ENCODE measurements at regions not wholly inside any gene's neighbourhood (a gene's known extent, or its start where the extent isn't known, plus 50 kb on each side); places are given as distances from the start of the nearest gene placed in this dataset.
"Not testable (repeated sequence)": the region's sequence is repeated elsewhere in the genome, so short reads cannot be mapped to it uniquely, and the experiment has no call there.

DNA sequence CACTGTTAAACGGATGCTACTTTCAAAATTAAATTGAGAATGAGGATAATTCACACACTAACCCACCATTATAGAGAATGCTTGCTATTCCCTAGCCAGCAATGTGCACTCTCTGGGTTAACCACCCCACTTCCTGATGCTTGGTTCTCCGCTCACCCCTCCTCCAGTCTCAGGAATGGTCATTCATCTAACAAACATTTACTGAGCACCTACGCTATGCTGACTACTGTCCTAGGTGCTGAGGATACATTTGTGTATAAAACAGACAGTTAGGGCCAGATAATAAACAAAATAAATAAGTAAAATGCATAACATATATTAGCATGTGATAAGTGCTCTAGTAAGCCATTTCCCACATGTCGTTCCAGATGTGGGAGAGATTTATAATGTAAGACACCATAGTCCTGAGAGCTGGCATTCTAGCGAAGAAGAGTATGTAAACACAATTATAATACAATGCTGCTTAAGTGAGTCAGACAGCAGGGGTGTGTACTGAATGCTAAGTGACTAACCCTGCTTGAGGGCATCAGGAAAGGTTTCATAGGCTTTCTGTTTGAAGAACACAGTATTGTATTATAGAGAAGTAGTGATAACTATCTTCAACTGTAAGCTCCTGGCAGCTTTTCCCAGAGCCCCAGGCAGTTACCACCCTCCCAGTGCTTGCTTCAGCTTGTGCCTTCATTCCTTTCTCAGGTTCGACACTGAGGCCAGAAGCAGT lies 126.7 kb upstream of the CACHD1 start:
- H3K4me3 ChIP-seq (ENCODE audit: low read length) = no peak overlapping the region
- TF ChIP-seq, protein P1, sequence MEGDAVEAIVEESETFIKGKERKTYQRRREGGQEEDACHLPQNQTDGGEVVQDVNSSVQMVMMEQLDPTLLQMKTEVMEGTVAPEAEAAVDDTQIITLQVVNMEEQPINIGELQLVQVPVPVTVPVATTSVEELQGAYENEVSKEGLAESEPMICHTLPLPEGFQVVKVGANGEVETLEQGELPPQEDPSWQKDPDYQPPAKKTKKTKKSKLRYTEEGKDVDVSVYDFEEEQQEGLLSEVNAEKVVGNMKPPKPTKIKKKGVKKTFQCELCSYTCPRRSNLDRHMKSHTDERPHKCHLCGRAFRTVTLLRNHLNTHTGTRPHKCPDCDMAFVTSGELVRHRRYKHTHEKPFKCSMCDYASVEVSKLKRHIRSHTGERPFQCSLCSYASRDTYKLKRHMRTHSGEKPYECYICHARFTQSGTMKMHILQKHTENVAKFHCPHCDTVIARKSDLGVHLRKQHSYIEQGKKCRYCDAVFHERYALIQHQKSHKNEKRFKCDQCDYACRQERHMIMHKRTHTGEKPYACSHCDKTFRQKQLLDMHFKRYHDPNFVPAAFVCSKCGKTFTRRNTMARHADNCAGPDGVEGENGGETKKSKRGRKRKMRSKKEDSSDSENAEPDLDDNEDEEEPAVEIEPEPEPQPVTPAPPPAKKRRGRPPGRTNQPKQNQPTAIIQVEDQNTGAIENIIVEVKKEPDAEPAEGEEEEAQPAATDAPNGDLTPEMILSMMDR (conservative IDR thresholded peaks at IDR 0.05; ENCODE audit: low read length) = no peak
- peak; percentile 76 for DNase-seq (ENCODE audit: low read depth)

DNA sequence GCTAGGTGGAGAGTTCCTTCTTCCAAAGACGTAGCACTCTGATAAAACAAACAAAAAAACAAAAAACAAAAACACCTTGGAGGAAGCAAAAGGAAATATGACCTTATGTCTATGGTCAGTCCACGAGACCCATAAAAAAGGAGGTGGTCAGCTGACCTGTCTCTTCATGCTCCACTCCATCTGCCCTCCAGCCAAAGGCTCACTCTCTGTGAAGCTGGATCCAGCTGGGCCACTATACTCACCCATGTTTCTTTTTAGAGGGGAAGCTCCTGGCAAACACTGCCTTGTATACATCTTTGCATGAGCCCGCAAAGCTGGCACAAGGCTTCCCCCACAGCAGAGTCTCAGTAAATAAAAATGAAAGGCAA lies 126.1 kb upstream of the CACHD1 start:
- DNase-seq (ENCODE audit: low read depth) = no peak
- no peak overlapping the region for H3K4me3 ChIP-seq (ENCODE audit: low read length)
- TF ChIP-seq, protein P1 (conservative IDR thresholded peaks at IDR 0.05; ENCODE audit: low read length) = no peak

DNA sequence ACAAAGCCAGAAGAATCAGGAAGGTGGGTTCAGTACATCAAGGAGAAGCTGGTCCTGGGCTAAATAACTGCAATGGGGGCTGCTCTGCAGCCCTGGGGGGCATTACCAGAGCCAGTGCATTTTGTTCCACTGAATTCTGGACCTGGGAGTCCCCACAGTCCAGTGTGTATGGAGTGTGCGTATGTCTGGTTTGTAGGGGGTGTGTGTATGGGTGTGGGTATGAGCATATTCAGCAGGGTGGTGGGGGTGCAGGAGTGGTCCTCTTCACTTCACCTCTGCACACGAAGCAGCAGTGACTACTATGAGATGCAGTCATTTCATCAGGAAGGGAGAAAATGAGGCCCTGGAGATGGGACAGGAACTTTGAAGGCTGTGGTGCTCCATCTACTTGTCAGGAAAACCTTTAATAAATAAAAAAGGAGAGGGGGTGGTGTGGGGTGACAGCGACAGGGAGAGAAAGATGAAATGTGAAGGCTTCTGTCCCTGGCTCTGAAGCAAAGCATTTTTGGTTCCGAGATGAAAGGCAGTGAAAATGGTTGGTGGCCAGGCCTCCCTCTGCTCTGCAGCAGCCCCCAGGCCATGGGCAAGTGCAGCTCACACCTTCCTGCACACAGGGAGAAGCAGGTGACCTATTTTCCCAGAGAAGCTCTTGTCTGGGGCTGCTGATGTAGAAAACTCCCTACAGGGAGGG lies 121.5 kb upstream of the CACHD1 start:
- no peak for DNase-seq (ENCODE audit: low read depth)
- H3K4me3 ChIP-seq (ENCODE audit: low read length) = no peak overlapping the region
- TF ChIP-seq, protein P1 (conservative IDR thresholded peaks at IDR 0.05; ENCODE audit: low read length) = no peak

DNA sequence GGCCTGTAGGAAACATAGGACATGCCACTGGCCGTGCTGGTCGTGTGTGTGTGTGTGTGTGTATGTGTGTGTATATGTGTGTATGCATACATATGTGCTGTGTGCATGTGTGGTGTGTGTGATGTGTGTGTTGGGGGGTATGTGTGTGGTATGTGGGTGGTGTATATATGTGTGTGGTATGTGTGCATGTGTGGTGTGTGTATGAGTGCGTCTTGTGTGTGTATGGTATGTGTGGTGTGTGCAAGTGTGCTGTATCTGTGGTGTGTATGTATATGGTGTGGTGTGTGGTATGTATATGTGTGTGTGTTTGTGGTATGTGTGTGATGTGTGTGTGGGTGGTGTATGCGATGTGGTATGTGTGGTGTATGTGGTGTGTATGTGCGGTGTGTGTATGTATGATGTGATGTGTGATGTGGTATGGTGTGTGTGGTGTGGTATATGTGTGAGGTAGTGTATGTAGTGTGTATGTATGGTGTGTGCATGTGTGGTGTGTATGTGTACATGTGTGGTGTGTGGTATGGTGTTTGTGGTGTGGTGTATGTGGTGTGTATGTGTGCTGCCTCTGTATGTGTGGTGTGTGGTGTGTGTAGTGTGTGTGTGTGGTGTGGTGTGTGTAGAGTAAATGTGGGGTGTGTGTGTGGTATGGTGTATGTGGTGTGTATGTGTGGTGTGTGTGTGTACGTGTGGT lies 120.8 kb upstream of the CACHD1 start:
- H3K4me3 ChIP-seq (ENCODE audit: low read length) = no peak overlapping the region
- no peak for DNase-seq (ENCODE audit: low read depth)
- TF ChIP-seq, protein P1 (conservative IDR thresholded peaks at IDR 0.05; ENCODE audit: low read length) = no peak

GRCh38 chr1:64355534-64355933 lies 114.4 kb upstream of the CACHD1 start:
- H3K4me3 ChIP-seq (ENCODE audit: low read length); DNase-seq (ENCODE audit: low read depth): not testable (repeated sequence)

- H3K4me3 ChIP-seq (ENCODE audit: low read length) = no peak overlapping the region
- no peak for DNase-seq (ENCODE audit: low read depth)
These were observed 113.2 kb upstream of the CACHD1 start for GRCh38 chr1:64356636-64357256.

DNA sequence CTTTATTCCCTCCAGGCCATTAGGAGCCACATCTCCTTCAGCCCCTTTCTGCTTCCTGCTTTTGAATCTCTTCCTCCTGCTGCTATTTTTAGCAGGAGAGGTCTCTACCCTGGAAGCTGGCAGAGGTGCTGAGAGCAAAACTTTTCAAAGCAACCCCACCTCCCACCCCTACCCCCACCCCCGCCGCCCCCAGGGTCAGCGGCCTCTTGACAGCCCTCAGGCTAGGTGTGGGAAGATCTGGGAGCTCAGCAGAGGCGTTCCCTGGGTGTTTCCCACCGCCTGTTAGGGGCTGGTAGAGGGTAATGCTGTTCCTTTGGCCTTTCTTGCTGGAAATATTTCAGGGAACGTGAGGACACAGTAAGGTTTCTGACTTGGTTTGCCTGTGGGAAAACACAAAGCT lies 112.5 kb upstream of the CACHD1 start:
- H3K4me3 ChIP-seq (ENCODE audit: low read length) = no peak overlapping the region
- TF ChIP-seq, protein P1 (conservative IDR thresholded peaks at IDR 0.05; ENCODE audit: low read length) = no peak
- DNase-seq (ENCODE audit: low read depth) = no peak

More at GRCh38 chr1:64356636-64357256, 113.2 kb upstream of the CACHD1 start:
- TF ChIP-seq, protein P1 (conservative IDR thresholded peaks at IDR 0.05; ENCODE audit: low read length) = no peak

Data from AG10803 (cell line).